ENCODE measurements at regions not wholly inside any gene's neighbourhood (a gene's known extent, or its start where the extent isn't known, plus 50 kb on each side); places are given as distances from the start of the nearest gene placed in this dataset.

DNA sequence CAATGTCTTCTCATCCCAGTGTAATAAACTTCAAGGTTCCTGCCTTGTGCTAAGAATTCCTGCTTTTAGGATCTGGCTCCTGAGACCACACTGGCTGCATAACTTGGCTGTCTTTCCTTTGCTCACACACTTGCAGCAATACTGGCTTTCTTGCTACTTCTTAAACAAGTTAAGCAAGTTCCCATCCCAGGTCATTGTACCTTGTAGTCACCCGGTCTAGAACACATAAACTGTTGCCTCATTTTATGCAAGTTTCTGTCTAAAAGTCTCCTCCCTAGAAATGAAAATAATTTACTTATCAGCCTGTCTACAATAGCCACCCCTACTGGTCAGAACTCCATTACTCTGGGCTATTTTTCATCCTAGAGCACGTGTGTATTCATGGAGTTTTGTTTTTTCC is 887.9 kb upstream of the FAM98A start:
- 54% methylated on average over 2 of the region's 2 CpGs for whole genome bisulfite sequencing
- DNase-seq (ENCODE audit: low spot score): no peak
- TF ChIP-seq POLR2AphosphoS5 (IDR thresholded peaks at IDR 0.05) (no peak), CTCF (IDR thresholded peaks at IDR 0.05) (no peak), POLR2A (IDR thresholded peaks at IDR 0.05) (no peak)

DNA sequence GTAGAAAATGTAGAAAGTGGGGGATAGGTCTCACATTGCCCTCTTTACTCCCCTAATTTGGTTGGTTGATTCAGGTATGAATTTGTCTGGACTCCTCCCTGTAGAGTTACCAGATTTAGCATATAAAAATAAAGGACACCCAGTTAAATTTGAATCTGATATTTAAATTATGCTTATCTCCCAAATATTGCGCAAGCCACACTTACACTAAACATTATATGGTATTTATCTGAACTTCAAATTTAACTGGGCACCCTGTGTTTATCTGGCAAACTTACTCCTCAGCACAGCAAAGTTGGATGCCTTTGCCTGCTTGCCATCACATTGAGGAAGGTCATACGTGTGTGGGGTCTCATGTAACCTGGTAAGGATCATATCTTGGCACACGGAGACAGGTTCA is 882.4 kb upstream of the FAM98A start:
- no peak overlapping the region for H3K27ac ChIP-seq
- H3K36me3 ChIP-seq: no peaks in the 10 kb centered on the region
- intact Hi-C loops (cut with DNase I): no loop called here
- H3K9me3 ChIP-seq: no peaks in the 10 kb centered on the region
- H3K4me3 ChIP-seq: no peak overlapping the region
- TF ChIP-seq POLR2AphosphoS5 (IDR thresholded peaks at IDR 0.05) (no peak), POLR2A (IDR thresholded peaks at IDR 0.05) (no peak), CTCF (IDR thresholded peaks at IDR 0.05) (no peak)
- 89% methylated on average over 3 of the region's 3 CpGs for WGBS
- no peaks in the 10 kb centered on the region for H3K27me3 ChIP-seq (replicated peaks; ENCODE audit: insufficient read depth)
- DNase-seq (ENCODE audit: low spot score): no peak
- no peaks in the 10 kb centered on the region for H3K4me1 ChIP-seq (replicated peaks)

More for the DNA sequence above, 887.9 kb upstream of the FAM98A start:
- no peaks in the 10 kb centered on the region for H3K36me3 ChIP-seq
- H3K9me3 ChIP-seq: no peaks in the 10 kb centered on the region
- no peaks in the 10 kb centered on the region for H3K4me1 ChIP-seq (replicated peaks)
- intact Hi-C loops (cut with DNase I): no loop called here
- H3K4me3 ChIP-seq: no peak overlapping the region
- no peak overlapping the region for H3K27ac ChIP-seq
- H3K27me3 ChIP-seq (replicated peaks; ENCODE audit: insufficient read depth): no peaks in the 10 kb centered on the region

GRCh38 chr2:34480366-34480765 is 881.3 kb upstream of the FAM98A start:
- Histone ChIP-seq H3K36me3 (no peaks in the 10 kb centered on the region), H3K9me3 (no peaks in the 10 kb centered on the region), H3K27me3 (replicated peaks; ENCODE audit: insufficient read depth) (no peaks in the 10 kb centered on the region), H3K4me3 (no peak overlapping the region), H3K4me1 (replicated peaks) (no peaks in the 10 kb centered on the region), H3K27ac (no peak overlapping the region)
- TF ChIP-seq POLR2A (IDR thresholded peaks at IDR 0.05) (no peak), CTCF (IDR thresholded peaks at IDR 0.05) (no peak), POLR2AphosphoS5 (IDR thresholded peaks at IDR 0.05) (no peak)
- intact Hi-C loops (cut with DNase I): no loop called here
- WGBS: 83% methylated on average over 2 of the region's 2 CpGs
- no peak for DNase-seq (ENCODE audit: low spot score)

DNA sequence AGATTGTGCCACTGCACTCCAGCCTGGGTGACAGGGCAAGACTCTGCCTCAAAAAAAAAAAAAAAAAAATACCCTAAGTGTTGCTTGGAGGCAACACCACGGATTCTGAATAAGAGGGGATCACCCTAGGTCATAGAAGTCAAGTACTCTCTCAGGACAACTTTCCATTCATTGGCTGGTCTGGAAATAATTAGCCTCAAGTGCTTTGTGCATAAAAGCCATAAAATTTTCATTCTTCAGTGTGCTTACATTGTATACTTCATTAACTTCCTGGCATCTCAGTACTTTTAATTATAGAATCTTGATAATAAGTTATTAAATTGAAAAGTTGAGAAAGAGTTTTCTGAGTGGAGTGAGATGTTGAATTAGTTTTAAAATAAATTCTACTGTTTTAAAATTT is 876.1 kb upstream of the FAM98A start:
- H3K9me3 ChIP-seq: no peaks in the 10 kb centered on the region
- WGBS: 5% methylated on average over 1 of the region's 1 CpG
- H3K27me3 ChIP-seq (replicated peaks; ENCODE audit: insufficient read depth): no peaks in the 10 kb centered on the region
- no peak for TF ChIP-seq POLR2A (IDR thresholded peaks at IDR 0.05)
- no peak for TF ChIP-seq POLR2AphosphoS5 (IDR thresholded peaks at IDR 0.05)
- no peak for TF ChIP-seq CTCF (IDR thresholded peaks at IDR 0.05)
- intact Hi-C loops (cut with DNase I): no loop called here
- DNase-seq (ENCODE audit: low spot score): no peak
- H3K27ac ChIP-seq: no peak overlapping the region
- no peaks in the 10 kb centered on the region for H3K4me1 ChIP-seq (replicated peaks)
- no peak overlapping the region for H3K4me3 ChIP-seq
- H3K36me3 ChIP-seq: no peaks in the 10 kb centered on the region

- intact Hi-C loops (cut with DNase I): no loop called here
- H3K27ac ChIP-seq: no peak overlapping the region
- H3K4me3 ChIP-seq: no peak overlapping the region
- DNase-seq (ENCODE audit: low spot score): no peak
- no peaks in the 10 kb centered on the region for H3K27me3 ChIP-seq (replicated peaks; ENCODE audit: insufficient read depth)
- H3K4me1 ChIP-seq (replicated peaks): no peaks in the 10 kb centered on the region
- no peaks in the 10 kb centered on the region for H3K36me3 ChIP-seq
- 95% methylated on average over 1 of the region's 1 CpG for WGBS
- no peaks in the 10 kb centered on the region for H3K9me3 ChIP-seq
- TF ChIP-seq CTCF (IDR thresholded peaks at IDR 0.05) (no peak), POLR2A (IDR thresholded peaks at IDR 0.05) (no peak), POLR2AphosphoS5 (IDR thresholded peaks at IDR 0.05) (no peak)
These were observed 875.5 kb upstream of the FAM98A start for GRCh38 chr2:34474646-34475045.

Data from prostate gland (tissue), 2 donors.